CD8-positive, alpha-beta memory T cell (primary cell): ENCODE measurements at regions not wholly inside any gene's neighbourhood (a gene's known extent, or its start where the extent isn't known, plus 50 kb on each side); places are given as distances from the start of the nearest gene placed in this dataset.

Experiments used
- CTCF ChIA-PET: fragments of 350-600 bp; sonication (Branson Sonifier 250); formaldehyde crosslinking; loops from one replicate; lab custom pipeline; 2021; ENCODE audit warnings: antibody characterized with exemption; lab: Charles Lee
- POLR2A ChIA-PET: fragments of 350-600 bp; sonication (Branson Sonifier 250); formaldehyde crosslinking; loops from one replicate; lab custom pipeline; 2021; ENCODE audit warnings: antibody characterized with exemption; lab: Charles Lee
- DNase-seq, 5 donors: peaks; one replicate each; pipeline versions ENCODE4 v3.0.0 to v3.0.0-alpha.2; 2020 to 2022; ENCODE audit warnings: mixed read lengths in 1 of 5
- H3K27ac ChIP-seq: one replicate; pipeline ENCODE4 v1.7.0; 2013; ENCODE audit warnings: low read depth, mild to moderate bottlenecking, low read length, moderate library complexity
- H3K27me3 ChIP-seq: 2 replicates; pipeline ENCODE4 v1.7.0; 2013; ENCODE audit warnings: low read length, mild to moderate bottlenecking; ENCODE audit not compliant: insufficient read depth, poor library complexity, severe bottlenecking
- H3K36me3 ChIP-seq: 2 replicates; pipeline ENCODE4 v1.7.0; 2013; ENCODE audit warnings: mild to moderate bottlenecking, low read length, moderate library complexity; ENCODE audit not compliant: insufficient read depth
- H3K4me1 ChIP-seq: 2 replicates; pipeline ENCODE4 v1.7.0; 2013; ENCODE audit warnings: mild to moderate bottlenecking, low read length, moderate library complexity; ENCODE audit not compliant: insufficient read depth
- H3K4me3 ChIP-seq: 2 replicates; pipeline ENCODE4 v1.7.0; 2013; ENCODE audit warnings: mild to moderate bottlenecking, low read length
- H3K9me3 ChIP-seq: 2 replicates; pipeline ENCODE4 v1.7.0; 2013; ENCODE audit warnings: mild to moderate bottlenecking, low read length
- H3K27ac Mint-ChIP-seq, 8 donors: one replicate each; pipeline ENCODE4 v1.8.0; 2020 to 2021; ENCODE audit warnings: mixed read lengths in 8 of 8, mild to moderate bottlenecking in 6 of 8, inconsistent platforms in 3 of 8, moderate library complexity in 3 of 8
- H3K27me3 Mint-ChIP-seq, 2 donors: one replicate each; pipeline ENCODE4 v1.8.0; 2020 to 2021; ENCODE audit warnings: mixed read lengths in 2 of 2, mild to moderate bottlenecking in 1 of 2, moderate library complexity in 1 of 2
- H3K36me3 Mint-ChIP-seq, 3 donors: one replicate each; pipeline ENCODE4 v1.8.0; 2020 to 2021; ENCODE audit warnings: mixed read lengths in 3 of 3, inconsistent platforms in 1 of 3, mild to moderate bottlenecking in 1 of 3
- H3K4me1 Mint-ChIP-seq, 3 donors: one replicate each; pipeline ENCODE4 v1.8.0; 2020 to 2021; ENCODE audit warnings: mixed read lengths in 3 of 3, inconsistent platforms in 1 of 3, mild to moderate bottlenecking in 1 of 3
- H3K4me3 Mint-ChIP-seq, 7 donors: one replicate each; pipeline ENCODE4 v1.8.0; 2020 to 2021; ENCODE audit warnings: mixed read lengths in 7 of 7, mild to moderate bottlenecking in 6 of 7, moderate library complexity in 4 of 7, inconsistent platforms in 2 of 7
- H3K9me3 Mint-ChIP-seq, 5 donors: one replicate each; pipeline ENCODE4 v1.8.0; 2020 to 2022; ENCODE audit warnings: mixed read lengths in 5 of 5, mild to moderate bottlenecking in 3 of 5, moderate library complexity in 2 of 5, inconsistent platforms in 1 of 5

GRCh38 chr9:1440256-1440655 is 390.1 kb downstream of the DMRT2 start:
- Mint-ChIP-seq H3K27me3 (peaks cover 4 to 7% of the 10 kb centered on the region in 2 donors), H3K9me3 (peaks cover 0 to 4% (median 0%) of the 10 kb centered on the region in 5 donors), H3K4me3 (no peak overlapping the region), H3K36me3 (no peaks in the 10 kb centered on the region), H3K27ac (no peak overlapping the region), H3K4me1 (no peaks in the 10 kb centered on the region)
- no peak overlapping the region for H3K4me3 ChIP-seq
- no peak for DNase-seq
- POLR2A ChIA-PET: no interaction called here
- H3K27ac ChIP-seq: no peak overlapping the region
- no peaks in the 10 kb centered on the region for H3K27me3 ChIP-seq
- no peaks in the 10 kb centered on the region for H3K36me3 ChIP-seq
- CTCF ChIA-PET: no interaction called here
- no peaks in the 10 kb centered on the region for H3K9me3 ChIP-seq
- no peaks in the 10 kb centered on the region for H3K4me1 ChIP-seq

- ChIA-PET POLR2A (no interaction called here), CTCF (no interaction called here)
- H3K4me3 ChIP-seq: no peak overlapping the region
- H3K4me1 ChIP-seq: no peaks in the 10 kb centered on the region
- H3K27ac ChIP-seq: no peak overlapping the region
- H3K36me3 Mint-ChIP-seq: no peaks in the 10 kb centered on the region
- peaks cover 0 to 2% (median 0%) of the 10 kb centered on the region in 3 donors for H3K4me1 Mint-ChIP-seq
- peaks cover 4 to 7% of the 10 kb centered on the region in 2 donors for H3K27me3 Mint-ChIP-seq
- no peaks in the 10 kb centered on the region for H3K27me3 ChIP-seq
- DNase-seq: no peak
- H3K4me3 Mint-ChIP-seq: no peak overlapping the region
- H3K27ac Mint-ChIP-seq: no peak overlapping the region
- H3K9me3 ChIP-seq: no peaks in the 10 kb centered on the region
- no peaks in the 10 kb centered on the region for H3K36me3 ChIP-seq
- H3K9me3 Mint-ChIP-seq: peaks cover 0 to 4% (median 0%) of the 10 kb centered on the region in 5 donors
Observed at GRCh38 chr9:1442105-1442504, 391.9 kb downstream of the DMRT2 start.

- no peak for DNase-seq
- POLR2A ChIA-PET: no interaction called here
- Mint-ChIP-seq H3K9me3 (peaks cover 0 to 4% (median 0%) of the 10 kb centered on the region in 5 donors), H3K4me1 (peaks cover 0 to 2% (median 0%) of the 10 kb centered on the region in 3 donors), H3K36me3 (no peaks in the 10 kb centered on the region), H3K27me3 (peaks cover 3 to 4% of the 10 kb centered on the region in 2 donors), H3K27ac (no peak overlapping the region), H3K4me3 (no peak overlapping the region)
- no peak overlapping the region for H3K27ac ChIP-seq
- no peak overlapping the region for H3K4me3 ChIP-seq
- H3K4me1 ChIP-seq: no peaks in the 10 kb centered on the region
- CTCF ChIA-PET: no interaction called here
- no peaks in the 10 kb centered on the region for H3K36me3 ChIP-seq
- H3K27me3 ChIP-seq: no peaks in the 10 kb centered on the region
- H3K9me3 ChIP-seq: no peaks in the 10 kb centered on the region
Observed at GRCh38 chr9:1443450-1443849, 393.3 kb downstream of the DMRT2 start.

- Mint-ChIP-seq H3K4me1 (peaks cover 0 to 2% (median 0%) of the 10 kb centered on the region in 3 donors), H3K27ac (no peak overlapping the region), H3K4me3 (no peak overlapping the region), H3K9me3 (peaks cover 0 to 4% (median 0%) of the 10 kb centered on the region in 5 donors), H3K36me3 (no peaks in the 10 kb centered on the region), H3K27me3 (peaks cover 2 to 3% of the 10 kb centered on the region in 2 donors)
- no peak for DNase-seq
- POLR2A ChIA-PET: no interaction called here
- Histone ChIP-seq H3K4me3 (no peak overlapping the region), H3K27me3 (no peaks in the 10 kb centered on the region), H3K27ac (no peak overlapping the region), H3K9me3 (no peaks in the 10 kb centered on the region), H3K4me1 (no peaks in the 10 kb centered on the region), H3K36me3 (no peaks in the 10 kb centered on the region)
- CTCF ChIA-PET: no interaction called here
Observed at GRCh38 chr9:1446671-1447070, 396.5 kb downstream of the DMRT2 start.

GRCh38 chr9:1453636-1454035 is 403.5 kb downstream of the DMRT2 start:
- DNase-seq: no peak
- no peak overlapping the region for H3K4me3 ChIP-seq
- H3K36me3 ChIP-seq: no peaks in the 10 kb centered on the region
- Mint-ChIP-seq H3K4me3 (no peak overlapping the region), H3K27ac (no peak overlapping the region), H3K9me3 (peaks cover 0 to 8% (median 0%) of the 10 kb centered on the region in 5 donors), H3K27me3 (peaks cover 3 to 12% of the 10 kb centered on the region in 2 donors), H3K4me1 (no peaks in the 10 kb centered on the region), H3K36me3 (no peaks in the 10 kb centered on the region)
- no peaks in the 10 kb centered on the region for H3K9me3 ChIP-seq
- ChIA-PET POLR2A (no interaction called here), CTCF (no interaction called here)
- no peak overlapping the region for H3K27ac ChIP-seq
- H3K27me3 ChIP-seq: no peaks in the 10 kb centered on the region
- no peaks in the 10 kb centered on the region for H3K4me1 ChIP-seq

- H3K4me3 ChIP-seq: no peak overlapping the region
- peaks cover 3 to 12% of the 10 kb centered on the region in 2 donors for H3K27me3 Mint-ChIP-seq
- H3K4me3 Mint-ChIP-seq: no peak overlapping the region
- CTCF ChIA-PET: no interaction called here
- no peaks in the 10 kb centered on the region for H3K4me1 Mint-ChIP-seq
- H3K9me3 Mint-ChIP-seq: peaks cover 0 to 8% (median 0%) of the 10 kb centered on the region in 5 donors
- no peaks in the 10 kb centered on the region for H3K36me3 Mint-ChIP-seq
- no peaks in the 10 kb centered on the region for H3K36me3 ChIP-seq
- POLR2A ChIA-PET: no interaction called here
- no peaks in the 10 kb centered on the region for H3K9me3 ChIP-seq
- DNase-seq: no peak
- H3K4me1 ChIP-seq: no peaks in the 10 kb centered on the region
- H3K27ac Mint-ChIP-seq: no peak overlapping the region
- H3K27me3 ChIP-seq: no peaks in the 10 kb centered on the region
- H3K27ac ChIP-seq: no peak overlapping the region
Observed at GRCh38 chr9:1454211-1454610, 404.1 kb downstream of the DMRT2 start.

- DNase-seq: no peak
- Mint-ChIP-seq H3K9me3 (peaks cover 0 to 8% (median 0%) of the 10 kb centered on the region in 5 donors), H3K4me1 (no peaks in the 10 kb centered on the region), H3K36me3 (no peaks in the 10 kb centered on the region), H3K4me3 (no peak overlapping the region), H3K27me3 (peaks cover 3 to 12% of the 10 kb centered on the region in 2 donors), H3K27ac (no peak overlapping the region)
- no peaks in the 10 kb centered on the region for H3K27me3 ChIP-seq
- ChIA-PET CTCF (no interaction called here), POLR2A (no interaction called here)
- no peak overlapping the region for H3K4me3 ChIP-seq
- H3K4me1 ChIP-seq: no peaks in the 10 kb centered on the region
- H3K27ac ChIP-seq: no peak overlapping the region
- no peaks in the 10 kb centered on the region for H3K9me3 ChIP-seq
- H3K36me3 ChIP-seq: no peaks in the 10 kb centered on the region
Observed at GRCh38 chr9:1454616-1455347, 404.6 kb downstream of the DMRT2 start.

- ChIA-PET POLR2A (no interaction called here), CTCF (no interaction called here)
- Histone ChIP-seq H3K9me3 (no peaks in the 10 kb centered on the region), H3K27me3 (no peaks in the 10 kb centered on the region), H3K4me1 (no peaks in the 10 kb centered on the region), H3K4me3 (no peak overlapping the region), H3K27ac (no peak overlapping the region), H3K36me3 (no peaks in the 10 kb centered on the region)
- DNase-seq: no peak
- no peak overlapping the region for H3K27ac Mint-ChIP-seq
- peaks cover 3 to 12% of the 10 kb centered on the region in 2 donors for H3K27me3 Mint-ChIP-seq
- no peaks in the 10 kb centered on the region for H3K4me1 Mint-ChIP-seq
- H3K36me3 Mint-ChIP-seq: no peaks in the 10 kb centered on the region
- peaks cover 0 to 8% (median 0%) of the 10 kb centered on the region in 5 donors for H3K9me3 Mint-ChIP-seq
- H3K4me3 Mint-ChIP-seq: no peak overlapping the region
Observed at GRCh38 chr9:1455766-1456165, 405.6 kb downstream of the DMRT2 start.
